ENCODE measurements at regions not wholly inside any gene's neighbourhood (a gene's known extent, or its start where the extent isn't known, plus 50 kb on each side); places are given as distances from the start of the nearest gene placed in this dataset.

- ChIA-PET POLR2A (no interaction called here), CTCF (no interaction called here)
- no peak for TF ChIP-seq CTCF (IDR thresholded peaks at IDR 0.05; ENCODE audit: insufficient read depth, low read depth, low read length)
- Histone ChIP-seq H3K36me3 (ENCODE audit: control insufficient read depth, insufficient read depth, low read length) (no peaks in the 10 kb centered on the region), H3K4me3 (ENCODE audit: low read depth, low read length) (no peak overlapping the region), H3K27me3 (ENCODE audit: control insufficient read depth, insufficient read depth, low read length) (peaks cover 2% of the 10 kb centered on the region)
- no peak for DNase-seq (ENCODE audit: low read depth)
Observed at GRCh38 chr12:94749455-94749854, 99.1 kb upstream of the TMCC3 start.

GRCh38 chr12:94748726-94749421, 98.5 kb upstream of the TMCC3 start:
- CTCF ChIA-PET, result no interaction called here
- TF ChIP-seq CTCF (IDR thresholded peaks at IDR 0.05; ENCODE audit: insufficient read depth, low read depth, low read length), result no peak

GRCh38 chr12:94745562-94745961, 95.2 kb upstream of the TMCC3 start:
- H3K4me3 ChIP-seq (ENCODE audit: low read depth, low read length), result no peak overlapping the region
- POLR2A ChIA-PET, result no interaction called here
- CTCF ChIA-PET, result interaction anchor here (0.6 to 1.3 kb wide), 2 partner anchors 17 to 237 kb away, joined by 3 to 5 read pairs; no protein-coding TSS in a partner anchor
- no peaks in the 10 kb centered on the region; the same call in 1 of the 2 replicates for H3K27me3 ChIP-seq (ENCODE audit: control insufficient read depth, insufficient read depth, low read length)
- TF ChIP-seq CTCF (IDR thresholded peaks at IDR 0.05; ENCODE audit: insufficient read depth, low read depth, low read length), result no peak
- no peaks in the 10 kb centered on the region for H3K36me3 ChIP-seq (ENCODE audit: control insufficient read depth, insufficient read depth, low read length)
- DNase-seq (ENCODE audit: low read depth), result no peak

More at GRCh38 chr12:94748726-94749421, 98.5 kb upstream of the TMCC3 start:
- POLR2A ChIA-PET, result no interaction called here
- Histone ChIP-seq H3K36me3 (ENCODE audit: control insufficient read depth, insufficient read depth, low read length) (no peaks in the 10 kb centered on the region), H3K4me3 (ENCODE audit: low read depth, low read length) (no peak overlapping the region), H3K27me3 (ENCODE audit: control insufficient read depth, insufficient read depth, low read length) (peaks cover 2% of the 10 kb centered on the region)
- no peak for DNase-seq (ENCODE audit: low read depth)

GRCh38 chr12:94743174-94743573, 92.8 kb upstream of the TMCC3 start:
- TF ChIP-seq CTCF (IDR thresholded peaks at IDR 0.05; ENCODE audit: insufficient read depth, low read depth, low read length), result no peak
- no peak overlapping the region for H3K4me3 ChIP-seq (ENCODE audit: low read depth, low read length)
- no peaks in the 10 kb centered on the region for H3K36me3 ChIP-seq (ENCODE audit: control insufficient read depth, insufficient read depth, low read length)
- POLR2A ChIA-PET, result no interaction called here
- CTCF ChIA-PET, result no interaction called here
- DNase-seq (ENCODE audit: low read depth), result no peak
- H3K27me3 ChIP-seq (ENCODE audit: control insufficient read depth, insufficient read depth, low read length), result no peaks in the 10 kb centered on the region; the same call in 1 of the 2 replicates

GRCh38 chr12:94740601-94741362, 90.4 kb upstream of the TMCC3 start:
- no peak for TF ChIP-seq CTCF (IDR thresholded peaks at IDR 0.05; ENCODE audit: insufficient read depth, low read depth, low read length)
- CTCF ChIA-PET, result no interaction called here
- H3K36me3 ChIP-seq (ENCODE audit: control insufficient read depth, insufficient read depth, low read length), result no peaks in the 10 kb centered on the region
- no peak overlapping the region for H3K4me3 ChIP-seq (ENCODE audit: low read depth, low read length)
- DNase-seq (ENCODE audit: low read depth), result no peak
- POLR2A ChIA-PET, result no interaction called here
- no peaks in the 10 kb centered on the region; the same call in 1 of the 2 replicates for H3K27me3 ChIP-seq (ENCODE audit: control insufficient read depth, insufficient read depth, low read length)

Measured in BJ (cell line).